ENCODE measurements at regions not wholly inside any gene's neighbourhood (a gene's known extent, or its start where the extent isn't known, plus 50 kb on each side); places are given as distances from the start of the nearest gene placed in this dataset.

DNA sequence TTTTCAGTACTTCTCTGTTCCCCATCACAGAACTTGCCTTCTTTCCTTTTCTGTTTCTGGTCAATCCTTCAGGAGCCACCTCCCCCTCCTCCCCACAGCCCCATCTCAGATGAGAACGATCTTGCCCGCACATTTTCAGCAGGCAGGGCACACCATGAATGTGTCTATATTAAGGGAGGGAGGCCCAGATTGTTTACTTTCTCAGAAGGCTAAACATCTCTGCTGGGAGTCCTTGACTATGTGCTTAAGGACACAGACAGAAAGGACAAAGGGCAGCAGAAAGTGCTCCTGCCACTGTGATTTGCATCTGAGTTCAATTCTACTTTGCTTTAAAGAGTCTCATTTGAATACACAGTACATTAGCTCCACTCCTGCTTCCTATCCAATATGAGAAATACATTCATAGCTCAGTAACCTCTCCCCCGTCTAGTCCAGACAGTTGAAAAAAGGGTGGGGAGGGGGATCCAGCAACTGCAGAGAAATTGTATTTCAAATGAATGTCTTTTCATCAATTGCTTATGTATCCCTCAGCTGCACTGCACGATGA is 175.0 kb upstream of the PARD3B start:
- H3K79me2 ChIP-seq (ENCODE audit: control insufficient read depth, insufficient read depth, low read length): no peaks in the 10 kb centered on the region
- no peaks in the 10 kb centered on the region for H3K4me1 ChIP-seq (ENCODE audit: control insufficient read depth in 2 of 2, insufficient read depth in 2 of 2, low read length in 2 of 2)
- ATAC-seq (ENCODE audit: low read depth) (no peak), DNase-seq (no peak)
- H2AFZ ChIP-seq (ENCODE audit: insufficient read depth, low read depth, low read length, poor library complexity, severe bottlenecking): no peak overlapping the region
- 60% methylated on average over 1 of the region's 4 CpGs for WGBS (ENCODE audit: insufficient coverage)
- H3K4me2 ChIP-seq (replicated peaks; ENCODE audit: low read depth, low read length, poor library complexity, severe bottlenecking): no peak overlapping the region
- Mint-ChIP-seq H3K4me3 (no peak overlapping the region), H3K27ac (no peak overlapping the region), H3K9me3 (ENCODE audit: insufficient read depth) (no peaks in the 10 kb centered on the region), H3K4me1 (no peaks in the 10 kb centered on the region), H3K27me3 (no peaks in the 10 kb centered on the region)
- ChIA-PET POLR2A (no interaction called here), CTCF (no interaction called here)
- intact Hi-C loops (cut with micrococcal nuclease): no loop called here
- H3K27ac ChIP-seq (ENCODE audit: low read length in 2 of 2): no peak overlapping the region
- H3K4me3 ChIP-seq (ENCODE audit: control extremely low read depth in 1 of 5, extremely low read depth in 1 of 5, insufficient read depth in 1 of 5, low read depth in 2 of 5, low read length in 4 of 5): no peak overlapping the region
- no peaks in the 10 kb centered on the region for H3K27me3 ChIP-seq (replicated peaks in 1 of 4; ENCODE audit: control extremely low read depth in 1 of 4, control insufficient read depth in 3 of 4, insufficient read depth in 4 of 4, low read length in 3 of 4)
- H3K9ac ChIP-seq (ENCODE audit: low read length): no peak overlapping the region
- no peaks in the 10 kb centered on the region for H4K20me1 ChIP-seq (ENCODE audit: control insufficient read depth, insufficient read depth, low read length, poor library complexity, severe bottlenecking)
- no peaks in the 10 kb centered on the region for H3K9me3 ChIP-seq (ENCODE audit: control extremely low read depth in 1 of 3, control insufficient read depth in 2 of 3, insufficient read depth in 1 of 3, low read length in 2 of 3)
- no peak for TF ChIP-seq EZH2 (IDR thresholded peaks at IDR 0.05; ENCODE audit: borderline replicate concordance, insufficient read depth, low read depth, low read length, poor library complexity, severe bottlenecking)
- TF ChIP-seq, protein P1, sequence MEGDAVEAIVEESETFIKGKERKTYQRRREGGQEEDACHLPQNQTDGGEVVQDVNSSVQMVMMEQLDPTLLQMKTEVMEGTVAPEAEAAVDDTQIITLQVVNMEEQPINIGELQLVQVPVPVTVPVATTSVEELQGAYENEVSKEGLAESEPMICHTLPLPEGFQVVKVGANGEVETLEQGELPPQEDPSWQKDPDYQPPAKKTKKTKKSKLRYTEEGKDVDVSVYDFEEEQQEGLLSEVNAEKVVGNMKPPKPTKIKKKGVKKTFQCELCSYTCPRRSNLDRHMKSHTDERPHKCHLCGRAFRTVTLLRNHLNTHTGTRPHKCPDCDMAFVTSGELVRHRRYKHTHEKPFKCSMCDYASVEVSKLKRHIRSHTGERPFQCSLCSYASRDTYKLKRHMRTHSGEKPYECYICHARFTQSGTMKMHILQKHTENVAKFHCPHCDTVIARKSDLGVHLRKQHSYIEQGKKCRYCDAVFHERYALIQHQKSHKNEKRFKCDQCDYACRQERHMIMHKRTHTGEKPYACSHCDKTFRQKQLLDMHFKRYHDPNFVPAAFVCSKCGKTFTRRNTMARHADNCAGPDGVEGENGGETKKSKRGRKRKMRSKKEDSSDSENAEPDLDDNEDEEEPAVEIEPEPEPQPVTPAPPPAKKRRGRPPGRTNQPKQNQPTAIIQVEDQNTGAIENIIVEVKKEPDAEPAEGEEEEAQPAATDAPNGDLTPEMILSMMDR (IDR thresholded peaks at IDR 0.05): no peak
- H3K36me3 ChIP-seq (replicated peaks in 1 of 2; ENCODE audit: control extremely low read depth in 1 of 2, control insufficient read depth in 1 of 2, extremely low read depth in 1 of 2, insufficient read depth in 2 of 2, low read length in 1 of 2): no peaks in the 10 kb centered on the region

GRCh38 chr2:204373942-204374341 is 171.3 kb upstream of the PARD3B start:
- H3K4me1 Mint-ChIP-seq: no peaks in the 10 kb centered on the region
- H3K9me3 Mint-ChIP-seq (ENCODE audit: insufficient read depth): no peaks in the 10 kb centered on the region
- H3K27ac ChIP-seq (ENCODE audit: low read length in 2 of 2): no peak overlapping the region
- no peaks in the 10 kb centered on the region for H3K4me1 ChIP-seq (ENCODE audit: control insufficient read depth in 2 of 2, insufficient read depth in 2 of 2, low read length in 2 of 2)
- no peak for ATAC-seq (ENCODE audit: low read depth)
- H3K27me3 Mint-ChIP-seq: no peaks in the 10 kb centered on the region
- intact Hi-C loops (cut with micrococcal nuclease): no loop called here
- no peak overlapping the region for H3K4me2 ChIP-seq (replicated peaks; ENCODE audit: low read depth, low read length, poor library complexity, severe bottlenecking)
- no peaks in the 10 kb centered on the region for H3K79me2 ChIP-seq (ENCODE audit: control insufficient read depth, insufficient read depth, low read length)
- no peaks in the 10 kb centered on the region for H4K20me1 ChIP-seq (ENCODE audit: control insufficient read depth, insufficient read depth, low read length, poor library complexity, severe bottlenecking)
- H3K4me3 Mint-ChIP-seq: no peak overlapping the region
- no peaks in the 10 kb centered on the region for H3K9me3 ChIP-seq (ENCODE audit: control extremely low read depth in 1 of 3, control insufficient read depth in 2 of 3, insufficient read depth in 1 of 3, low read length in 2 of 3)
- ChIA-PET CTCF (no interaction called here), POLR2A (no interaction called here)
- H3K27me3 ChIP-seq (replicated peaks in 1 of 4; ENCODE audit: control extremely low read depth in 1 of 4, control insufficient read depth in 3 of 4, insufficient read depth in 4 of 4, low read length in 3 of 4): no peaks in the 10 kb centered on the region
- H3K9ac ChIP-seq (ENCODE audit: low read length): no peak overlapping the region
- H3K36me3 ChIP-seq (replicated peaks in 1 of 2; ENCODE audit: control extremely low read depth in 1 of 2, control insufficient read depth in 1 of 2, extremely low read depth in 1 of 2, insufficient read depth in 2 of 2, low read length in 1 of 2): no peaks in the 10 kb centered on the region
- no peak overlapping the region for H3K27ac Mint-ChIP-seq
- H3K4me3 ChIP-seq (ENCODE audit: control extremely low read depth in 1 of 5, extremely low read depth in 1 of 5, insufficient read depth in 1 of 5, low read depth in 2 of 5, low read length in 4 of 5): no peak overlapping the region
- no peak for DNase-seq
- TF ChIP-seq EZH2 (IDR thresholded peaks at IDR 0.05; ENCODE audit: borderline replicate concordance, insufficient read depth, low read depth, low read length, poor library complexity, severe bottlenecking): no peak
- TF ChIP-seq, protein P1 (IDR thresholded peaks at IDR 0.05): no peak
- no peak overlapping the region for H2AFZ ChIP-seq (ENCODE audit: insufficient read depth, low read depth, low read length, poor library complexity, severe bottlenecking)
